Hepatocyte (in vitro differentiated cells): ENCODE measurements at regions not wholly inside any gene's neighbourhood (a gene's known extent, or its start where the extent isn't known, plus 50 kb on each side); places are given as distances from the start of the nearest gene placed in this dataset.

Experiments
- DNase-seq: peaks from one replicate; pipeline ENCODE4 v3.0.0-alpha.2; 2016; ENCODE audit warnings: low spot score
- H2AFZ ChIP-seq: fragments of 200-600 bp; sonication (generic); 2 replicates; pipeline ENCODE4 v1.6.0; 2016; ENCODE audit warnings: antibody characterized with exemption, mild to moderate bottlenecking
- H3K27ac ChIP-seq: fragments of 200-600 bp; sonication (generic); 2 replicates; pipeline ENCODE4 v1.5.1; 2016; ENCODE audit warnings: mild to moderate bottlenecking
- H3K27me3 ChIP-seq: fragments of 200-600 bp; sonication (generic); 2 replicates; pipeline ENCODE4 v1.6.1; 2016
- H3K36me3 ChIP-seq: fragments of 200-600 bp; sonication (generic); replicated peaks from 2 replicates; pipeline ENCODE4 v1.5.1; 2016; ENCODE audit warnings: low read depth; ENCODE audit not compliant: insufficient read depth
- H3K4me1 ChIP-seq: fragments of 200-600 bp; sonication (generic); 2 replicates; pipeline ENCODE4 v1.5.1; 2016; ENCODE audit warnings: mild to moderate bottlenecking, moderate library complexity; ENCODE audit not compliant: insufficient read depth
- H3K4me2 ChIP-seq: fragments of 200-600 bp; sonication (generic); 2 replicates; pipeline ENCODE4 v1.6.0; 2016
- H3K4me3 ChIP-seq: fragments of 200-600 bp; sonication (generic); 2 replicates; pipeline ENCODE4 v1.5.1; 2016; ENCODE audit warnings: mild to moderate bottlenecking
- H3K79me2 ChIP-seq: fragments of 200-600 bp; sonication (generic); 2 replicates; pipeline ENCODE4 v1.6.0; 2017; ENCODE audit warnings: mild to moderate bottlenecking
- H3K9me2 ChIP-seq: fragments of 200-600 bp; sonication (generic); replicated peaks from 2 replicates; pipeline ENCODE4 v1.6.0; 2017; ENCODE audit warnings: mild to moderate bottlenecking; ENCODE audit not compliant: insufficient read depth
- H3K9me3 ChIP-seq: fragments of 200-600 bp; sonication (generic); 2 replicates; pipeline ENCODE4 v1.5.1; 2016; ENCODE audit warnings: low read depth, mild to moderate bottlenecking
- H4K20me1 ChIP-seq: fragments of 200-600 bp; sonication (generic); 2 replicates; pipeline ENCODE4 v1.6.0; 2016; ENCODE audit warnings: mild to moderate bottlenecking; ENCODE audit not compliant: insufficient read depth, poor library complexity, severe bottlenecking
- EZH2 ChIP-seq: fragments of 200-600 bp; sonication (generic); IDR thresholded peaks from 2 replicates; pipeline ENCODE4 v1.6.1; 2016; ENCODE audit warnings: antibody characterized with exemption, mild to moderate bottlenecking, borderline replicate concordance
- EZH2phosphoT487 ChIP-seq: fragments of 200-600 bp; sonication (generic); IDR thresholded peaks from one replicate; pipeline ENCODE4 v1.6.1; 2018; ENCODE audit warnings: antibody characterized with exemption, mild to moderate bottlenecking, low read depth, moderate library complexity; ENCODE audit not compliant: unreplicated experiment, severe bottlenecking
- WGBS: methylation state at CpG from one replicate; pipeline ENCODE4 v1.1.6; 2016; ENCODE audit warnings: low lambda C conversion rate; ENCODE audit errors: missing lambda C conversion rate; 5-methylcytosine and 5-hydroxymethylcytosine counted together
- TF ChIP-seq, protein P1 (sequence below): fragments of 200-600 bp; sonication (generic); IDR thresholded peaks from 2 replicates; pipeline ENCODE4 v1.5.1; 2016; ENCODE audit warnings: antibody characterized with exemption, mild to moderate bottlenecking; ENCODE audit not compliant: poor library complexity

DNA sequence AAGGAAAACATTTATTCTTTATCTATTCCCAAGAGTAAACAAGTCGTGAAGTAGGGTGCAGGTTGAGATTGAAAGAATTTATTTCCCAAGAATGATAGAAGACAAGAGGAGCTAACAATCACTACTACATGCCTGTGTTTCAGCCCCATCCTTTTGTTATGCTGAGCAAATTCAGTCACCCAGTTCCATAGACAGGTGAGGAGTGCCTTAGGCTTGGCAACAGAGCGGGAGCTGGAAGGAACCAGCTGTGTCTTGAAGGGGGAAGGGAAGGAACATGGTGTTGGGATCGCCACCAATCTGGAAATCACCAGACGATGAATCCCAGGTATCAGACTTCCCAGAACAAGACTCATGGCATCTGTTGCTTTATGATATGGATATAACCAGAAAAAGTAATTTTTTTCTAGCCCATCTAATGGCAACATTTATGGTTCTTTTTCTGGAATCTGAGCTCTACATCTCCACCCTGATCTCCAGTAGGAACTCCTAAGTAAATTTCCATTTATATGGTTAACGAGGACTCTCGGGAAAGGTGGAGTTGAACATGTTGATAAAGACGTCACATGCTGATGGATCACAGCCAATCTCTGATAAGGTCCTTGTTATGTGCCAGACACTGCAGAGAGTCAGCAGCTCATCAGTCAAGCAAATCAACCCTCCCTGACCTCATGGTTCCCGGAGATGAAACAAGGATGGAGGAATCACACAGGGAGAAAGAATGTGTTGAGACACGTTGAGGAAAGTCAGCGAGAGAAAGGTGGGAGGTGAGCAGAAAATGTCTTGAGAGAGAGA is 344.9 kb downstream of the SMOC2 start:
- H3K4me2 ChIP-seq: no peak overlapping the region
- H3K79me2 ChIP-seq: no peaks in the 10 kb centered on the region
- no peak overlapping the region for H3K27ac ChIP-seq
- H4K20me1 ChIP-seq: no peaks in the 10 kb centered on the region
- WGBS: 59% methylated on average over 10 of the region's 10 CpGs
- H3K4me3 ChIP-seq: no peak overlapping the region
- TF ChIP-seq EZH2 (no peak), EZH2phosphoT487 (no peak)
- TF ChIP-seq, protein P1, sequence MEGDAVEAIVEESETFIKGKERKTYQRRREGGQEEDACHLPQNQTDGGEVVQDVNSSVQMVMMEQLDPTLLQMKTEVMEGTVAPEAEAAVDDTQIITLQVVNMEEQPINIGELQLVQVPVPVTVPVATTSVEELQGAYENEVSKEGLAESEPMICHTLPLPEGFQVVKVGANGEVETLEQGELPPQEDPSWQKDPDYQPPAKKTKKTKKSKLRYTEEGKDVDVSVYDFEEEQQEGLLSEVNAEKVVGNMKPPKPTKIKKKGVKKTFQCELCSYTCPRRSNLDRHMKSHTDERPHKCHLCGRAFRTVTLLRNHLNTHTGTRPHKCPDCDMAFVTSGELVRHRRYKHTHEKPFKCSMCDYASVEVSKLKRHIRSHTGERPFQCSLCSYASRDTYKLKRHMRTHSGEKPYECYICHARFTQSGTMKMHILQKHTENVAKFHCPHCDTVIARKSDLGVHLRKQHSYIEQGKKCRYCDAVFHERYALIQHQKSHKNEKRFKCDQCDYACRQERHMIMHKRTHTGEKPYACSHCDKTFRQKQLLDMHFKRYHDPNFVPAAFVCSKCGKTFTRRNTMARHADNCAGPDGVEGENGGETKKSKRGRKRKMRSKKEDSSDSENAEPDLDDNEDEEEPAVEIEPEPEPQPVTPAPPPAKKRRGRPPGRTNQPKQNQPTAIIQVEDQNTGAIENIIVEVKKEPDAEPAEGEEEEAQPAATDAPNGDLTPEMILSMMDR: no peak
- H3K9me3 ChIP-seq: no peaks in the 10 kb centered on the region
- H3K36me3 ChIP-seq: no peaks in the 10 kb centered on the region
- no peaks in the 10 kb centered on the region for H3K9me2 ChIP-seq
- DNase-seq: no peak
- no peak overlapping the region for H2AFZ ChIP-seq
- no peaks in the 10 kb centered on the region for H3K27me3 ChIP-seq
- H3K4me1 ChIP-seq: peaks cover 6% of the 10 kb centered on the region

DNA sequence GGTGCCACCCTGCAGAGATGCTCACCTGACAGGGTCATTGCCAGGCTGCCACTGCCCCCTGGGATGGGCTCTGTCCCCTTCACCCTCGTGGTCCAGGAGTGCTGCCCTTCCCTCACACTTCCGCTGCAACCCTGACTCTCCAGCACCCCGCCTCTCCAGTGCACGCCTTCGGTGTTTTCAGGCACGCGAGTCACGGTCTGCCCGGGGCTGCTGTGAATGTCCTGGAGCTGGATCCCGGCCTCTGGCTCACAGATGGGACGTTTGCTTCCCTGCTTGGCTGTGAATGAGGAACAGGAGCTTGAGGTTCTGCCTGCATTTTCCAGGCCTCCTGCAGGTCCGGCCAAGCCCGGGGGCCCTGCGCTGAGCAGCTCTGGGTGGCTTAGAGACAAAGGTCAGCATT is 343.4 kb downstream of the SMOC2 start:
- no peaks in the 10 kb centered on the region for H3K27me3 ChIP-seq
- no peak overlapping the region for H3K4me3 ChIP-seq
- H4K20me1 ChIP-seq: no peaks in the 10 kb centered on the region
- no peaks in the 10 kb centered on the region for H3K36me3 ChIP-seq
- DNase-seq: no peak
- no peaks in the 10 kb centered on the region for H3K9me2 ChIP-seq
- peaks cover 6% of the 10 kb centered on the region for H3K4me1 ChIP-seq
- no peak overlapping the region for H2AFZ ChIP-seq
- TF ChIP-seq EZH2 (no peak), EZH2phosphoT487 (no peak)
- TF ChIP-seq, protein P1: no peak
- H3K27ac ChIP-seq: no peak overlapping the region
- no peaks in the 10 kb centered on the region for H3K79me2 ChIP-seq
- H3K9me3 ChIP-seq: no peaks in the 10 kb centered on the region
- H3K4me2 ChIP-seq: no peak overlapping the region
- WGBS: 85% methylated on average over 14 of the region's 14 CpGs

DNA sequence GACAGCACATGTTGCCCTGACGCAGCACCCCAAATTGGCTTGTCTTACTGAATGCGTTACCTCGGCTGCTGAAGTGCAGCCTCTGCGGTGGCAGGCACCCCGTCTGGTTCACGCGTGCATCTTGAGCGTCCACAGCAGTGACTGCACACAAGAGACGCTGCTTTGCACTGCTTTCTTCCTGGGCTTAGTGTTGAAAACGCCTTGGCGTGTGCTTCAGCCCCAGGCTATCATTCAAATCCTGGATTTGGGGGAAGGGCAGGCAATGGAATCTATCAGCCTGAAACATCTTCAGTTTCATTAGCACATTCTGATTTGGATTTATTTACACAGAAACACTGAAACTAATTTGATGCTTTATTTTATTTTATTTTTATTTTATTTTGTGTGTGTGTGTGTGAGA is 342.7 kb downstream of the SMOC2 start:
- Histone ChIP-seq H3K36me3 (no peaks in the 10 kb centered on the region), H3K79me2 (no peaks in the 10 kb centered on the region), H3K9me3 (no peaks in the 10 kb centered on the region), H2AFZ (no peak overlapping the region), H3K4me3 (no peak overlapping the region), H3K4me2 (no peak overlapping the region), H3K4me1 (peaks cover 6% of the 10 kb centered on the region), H3K27me3 (no peaks in the 10 kb centered on the region), H3K27ac (no peak overlapping the region), H4K20me1 (no peaks in the 10 kb centered on the region), H3K9me2 (no peaks in the 10 kb centered on the region)
- DNase-seq: no peak
- 81% methylated on average over 11 of the region's 11 CpGs for WGBS
- TF ChIP-seq, protein P1: no peak
- TF ChIP-seq EZH2 (no peak), EZH2phosphoT487 (no peak)
